ENCODE measurements at regions not wholly inside any gene's neighbourhood (a gene's known extent, or its start where the extent isn't known, plus 50 kb on each side); places are given as distances from the start of the nearest gene placed in this dataset.

DNA sequence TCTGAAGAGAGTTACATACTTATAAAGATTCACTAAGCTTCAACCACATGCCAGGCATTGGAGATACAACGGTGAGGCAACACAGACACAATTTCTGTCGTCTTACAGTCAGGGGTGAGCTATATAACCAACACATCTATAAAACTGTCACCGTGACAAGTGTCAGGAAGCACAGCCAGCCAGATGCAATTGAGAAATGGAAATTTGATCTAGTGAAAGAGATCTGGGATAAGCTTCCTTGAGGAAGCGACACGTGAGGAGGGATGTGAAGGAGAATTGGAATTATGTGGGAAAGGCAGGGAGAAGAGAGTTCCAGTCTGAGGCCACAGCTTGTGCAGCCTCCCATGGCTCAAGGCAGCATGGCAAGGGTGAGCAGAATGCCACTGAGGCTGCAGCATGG lies 50.9 kb upstream of the ZNF354B start:
- no peak for DNase-seq (ENCODE audit: low spot score)

DNA sequence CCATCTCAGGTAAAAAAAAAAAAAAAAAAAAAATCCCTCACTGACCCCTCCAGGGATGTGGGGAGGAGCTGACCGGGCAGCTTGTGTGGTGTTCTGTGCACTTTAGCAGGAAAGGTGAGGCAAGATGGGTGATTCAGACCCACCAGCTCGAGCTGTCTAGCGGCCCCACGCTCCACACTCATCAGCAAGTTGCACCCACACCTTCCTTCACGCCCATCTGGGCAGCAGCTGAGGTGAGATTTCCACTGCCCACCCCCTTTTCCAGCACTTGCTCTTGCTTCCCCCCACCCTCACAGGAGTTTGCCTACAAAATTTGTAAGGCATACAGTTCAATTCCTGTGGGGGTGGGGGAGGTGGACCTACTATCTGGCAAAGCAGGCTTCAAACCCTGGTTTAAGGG lies 58.7 kb upstream of the ZNF354B start:
- no peak for DNase-seq (ENCODE audit: low spot score)

GRCh38 chr5:178797546-178798440 lies 62.0 kb upstream of the ZNF354B start:
- no peak for DNase-seq (ENCODE audit: low spot score)

- DNase-seq (ENCODE audit: low spot score) = no peak
These were observed 62.6 kb upstream of the ZNF354B start for GRCh38 chr5:178797101-178797521.

GRCh38 chr5:178796165-178796945 lies 63.4 kb upstream of the ZNF354B start:
- DNase-seq (ENCODE audit: low spot score) = no peak

- DNase-seq (ENCODE audit: low spot score) = no peak
These were observed 64.0 kb upstream of the ZNF354A start for GRCh38 chr5:178794433-178794832.

- DNase-seq (ENCODE audit: low spot score) = no peak
These were observed 63.2 kb upstream of the ZNF354A start for GRCh38 chr5:178793696-178794095.

DNA sequence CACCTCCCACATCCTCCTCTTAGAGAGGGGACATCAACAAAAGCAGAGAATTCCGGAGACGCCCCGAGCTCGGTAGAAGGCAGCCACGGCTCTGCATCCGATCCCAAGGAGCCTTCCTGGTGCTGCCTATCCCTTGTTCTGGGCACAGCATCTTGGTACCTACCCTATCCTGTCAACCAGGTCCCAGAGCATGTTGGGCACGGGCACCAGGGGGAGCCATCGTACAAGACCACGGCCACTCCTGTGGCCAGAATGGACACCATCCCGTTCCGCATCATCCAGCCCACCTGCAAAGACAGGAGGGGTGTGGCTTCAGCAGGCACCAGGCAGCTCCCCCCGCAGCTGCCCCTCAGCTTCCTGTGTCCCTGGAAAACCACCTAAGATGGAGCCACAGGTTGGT lies 62.7 kb upstream of the ZNF354A start:
- DNase-seq (ENCODE audit: low spot score) = peak; percentile 39

GRCh38 chr5:178791976-178792375 lies 61.5 kb upstream of the ZNF354A start:
- DNase-seq (ENCODE audit: low spot score) = no peak

DNA sequence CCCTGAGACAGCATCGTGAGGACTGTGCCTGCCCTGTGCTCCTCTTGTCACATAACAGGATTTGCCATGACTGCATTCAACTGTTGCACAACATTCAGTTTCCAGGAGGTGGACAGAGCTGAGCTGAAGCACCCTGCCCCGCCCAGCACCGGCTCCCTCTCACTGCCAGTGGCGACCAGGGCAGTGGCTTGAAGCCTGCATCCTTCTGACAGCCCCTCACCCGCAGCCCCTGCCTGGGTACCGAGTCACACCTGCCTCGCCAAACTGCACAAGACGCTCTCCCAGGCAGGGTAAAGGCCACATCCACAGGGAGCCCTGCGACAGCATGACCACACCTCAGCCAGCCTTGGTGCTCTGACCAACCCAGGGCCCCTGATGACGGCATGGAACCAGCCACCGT lies 59.9 kb upstream of the ZNF354A start:
- no peak for DNase-seq (ENCODE audit: low spot score)

DNA sequence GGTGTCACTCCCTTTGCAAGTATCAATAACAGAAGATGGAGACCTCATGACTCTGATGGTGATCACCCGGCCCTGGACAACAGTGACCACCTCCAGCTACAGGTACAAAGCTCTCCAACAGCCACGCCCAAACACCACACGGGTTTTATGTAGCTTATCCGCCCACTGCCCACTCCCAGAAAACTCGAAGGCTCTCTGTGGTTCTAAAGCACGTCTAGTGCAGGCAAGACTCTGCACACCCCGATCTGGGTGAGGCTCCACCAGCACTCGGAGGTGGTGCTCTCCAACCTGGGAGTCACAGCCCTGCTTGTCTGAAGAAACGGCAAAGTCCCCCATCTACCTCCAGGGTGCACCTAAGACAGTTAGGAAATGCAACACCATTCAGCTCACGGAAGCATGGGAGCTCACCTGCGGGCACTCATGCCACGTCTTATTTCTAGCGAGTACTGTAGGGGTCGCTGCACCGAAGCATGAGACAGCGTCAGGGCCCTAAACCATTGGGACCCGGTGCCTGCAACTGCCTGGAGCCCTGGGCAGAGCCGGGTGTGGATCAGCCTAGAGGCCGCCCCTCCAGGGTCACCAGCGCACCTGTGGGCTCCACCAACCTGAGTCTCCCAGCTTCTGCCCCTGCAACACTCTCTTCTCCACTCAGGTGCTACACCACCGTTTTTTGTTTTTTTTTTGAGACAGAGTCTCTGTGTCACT lies 58.1 kb upstream of the ZNF354A start:
- DNase-seq (ENCODE audit: low spot score) = no peak

DNA sequence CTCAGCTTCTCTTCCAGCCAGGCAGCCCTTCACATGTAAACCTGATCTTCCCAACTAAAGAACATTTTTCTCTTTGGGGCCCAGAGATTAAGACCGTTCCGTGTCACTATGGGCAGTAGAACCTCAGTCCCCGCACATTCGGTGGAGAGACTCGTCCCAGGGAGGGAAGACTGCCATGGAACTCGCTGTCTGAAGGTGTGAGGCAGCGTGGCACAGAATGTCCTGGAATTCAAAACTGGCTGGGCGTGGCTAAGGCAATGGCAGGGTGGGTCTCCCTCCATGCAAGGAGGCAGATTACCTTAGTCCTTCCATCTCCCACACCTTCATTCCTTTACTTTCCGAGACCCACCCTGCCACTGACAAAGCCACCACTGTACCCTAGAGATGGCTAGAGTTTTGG lies 57.4 kb upstream of the ZNF354A start:
- no peak for DNase-seq (ENCODE audit: low spot score)

DNA sequence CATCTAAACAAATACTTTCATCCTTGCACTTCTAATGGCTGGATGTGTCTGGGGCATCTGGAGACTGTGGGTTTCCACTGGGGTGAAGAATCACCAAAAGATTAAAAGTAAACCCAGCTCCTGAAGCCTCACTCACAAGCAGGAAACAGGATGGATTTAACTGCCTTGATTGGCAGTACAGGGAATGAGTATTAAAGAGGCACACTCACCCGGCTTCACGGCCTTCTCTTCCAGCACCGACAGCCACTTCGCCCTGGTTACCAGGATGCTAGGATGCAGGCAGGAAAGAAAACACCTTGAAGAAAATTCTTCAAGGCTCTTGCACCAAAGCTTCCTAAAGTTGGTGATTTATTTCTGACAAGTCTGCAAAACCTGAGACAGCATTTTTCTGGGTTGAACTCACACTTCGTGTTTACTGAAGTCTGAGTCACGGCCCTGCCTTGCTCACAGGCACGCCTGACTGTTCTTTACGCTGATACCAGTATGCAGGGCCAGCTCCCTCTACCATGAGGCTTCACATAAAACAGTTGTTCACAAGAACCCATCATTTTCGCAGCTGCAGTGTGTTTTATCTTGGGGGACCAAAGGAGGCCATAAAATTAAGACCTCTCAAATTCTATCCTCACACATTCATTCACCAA lies 56.5 kb upstream of the ZNF354A start:
- DNase-seq (ENCODE audit: low spot score) = peak; percentile 79

GRCh38 chr5:178786417-178786816 lies 56.0 kb upstream of the ZNF354A start:
- no peak for DNase-seq (ENCODE audit: low spot score)

- DNase-seq (ENCODE audit: low spot score) = no peak
These were observed 55.5 kb upstream of the ZNF354A start for GRCh38 chr5:178785999-178786398.

GRCh38 chr5:178784391-178784790 lies 53.9 kb upstream of the ZNF354A start:
- no peak for DNase-seq (ENCODE audit: low spot score)

GRCh38 chr5:178781936-178782335 lies 51.5 kb upstream of the ZNF354A start:
- DNase-seq (ENCODE audit: low spot score) = no peak

DNA sequence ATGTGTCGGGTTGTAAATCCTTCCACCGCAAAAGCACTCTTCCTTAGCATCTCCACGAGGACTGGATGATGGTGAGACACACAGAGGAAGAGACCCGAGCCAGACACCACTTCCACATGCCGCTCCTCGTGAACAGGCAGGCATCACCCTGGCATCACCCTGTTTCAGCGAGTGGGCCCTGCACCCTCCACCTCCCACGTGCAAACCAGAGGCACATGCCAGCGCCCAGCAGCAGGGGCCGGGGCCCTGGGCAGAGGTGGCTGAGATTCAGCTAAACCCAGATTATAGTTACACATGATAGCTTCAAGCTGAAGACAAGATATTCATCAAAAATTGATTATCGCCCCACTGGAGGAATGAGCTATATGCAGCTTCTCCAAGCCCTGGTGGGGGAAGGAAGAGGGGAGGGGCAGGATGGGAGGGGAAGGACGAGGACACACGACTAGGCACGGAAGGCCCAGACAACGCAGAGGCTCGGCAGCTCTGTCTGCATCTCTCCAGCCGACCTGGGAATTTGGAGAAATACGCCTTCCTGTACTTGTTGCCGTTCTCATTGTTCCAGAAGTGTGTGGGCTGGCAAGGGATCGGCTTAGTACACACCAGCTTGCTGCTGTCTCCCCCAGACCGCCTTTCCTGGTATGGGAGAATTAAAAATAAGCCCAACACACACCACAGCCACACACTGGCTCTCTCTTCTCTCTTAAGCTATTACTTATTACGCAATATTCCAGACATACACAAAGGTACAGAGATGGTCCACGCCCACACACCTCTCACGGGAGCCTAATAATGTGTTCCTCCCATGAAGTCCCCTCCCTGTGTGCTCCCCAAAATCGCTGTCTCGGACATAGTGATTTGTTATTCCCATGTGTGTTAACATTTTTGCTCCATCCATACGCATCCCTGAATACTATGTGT lies 50.4 kb upstream of the ZNF354A start:
- DNase-seq (ENCODE audit: low spot score) = no peak
